Sigmoid colon (tissue), 4 donors: ENCODE measurements at regions not wholly inside any gene's neighbourhood (a gene's known extent, or its start where the extent isn't known, plus 50 kb on each side); places are given as distances from the start of the nearest gene placed in this dataset.

Experiments used
- CTCF ChIP-seq, 4 experiments: fragments of 450-650 bp in 3 of 4; fragments of 200-600 bp in 1 of 4; IDR thresholded peaks; one replicate each; pipeline ENCODE4 v1.5.1; 2016 to 2019; ENCODE audit warnings: antibody characterized with exemption in 4 of 4, mild to moderate bottlenecking in 3 of 4, moderate library complexity in 2 of 4
- EP300 ChIP-seq, 4 donors: sonication (generic); formaldehyde crosslinking; IDR thresholded peaks; one replicate each; pipeline ENCODE4 v1.6.1; 2017; ENCODE audit warnings: antibody characterized with exemption in 4 of 4

- TF ChIP-seq CTCF (IDR thresholded peaks at IDR 0.05) (no peak), EP300 (IDR thresholded peaks at IDR 0.05) (no peak)
These were observed 53.1 kb upstream of the HS6ST1 start for GRCh38 chr2:128371648-128372345.
